ENCODE measurements at regions not wholly inside any gene's neighbourhood (a gene's known extent, or its start where the extent isn't known, plus 50 kb on each side); places are given as distances from the start of the nearest gene placed in this dataset.

GRCh38 chr5:165143741-165144140 is 1638.3 kb downstream of the MAT2B start:
- H3K9me3 ChIP-seq = no peaks in the 10 kb centered on the region
- intact Hi-C loops (cut with DNase I; ENCODE audit: low total_unique reads) = no loop called here
- H3K36me3 ChIP-seq = no peaks in the 10 kb centered on the region
- H3K27me3 ChIP-seq = no peaks in the 10 kb centered on the region
- no peak overlapping the region for H3K4me3 ChIP-seq
- TF ChIP-seq EP300 (IDR thresholded peaks at IDR 0.05; ENCODE audit: low read depth) = no peak
- TF ChIP-seq POLR2A (IDR thresholded peaks at IDR 0.05) = no peak
- TF ChIP-seq, protein P1, sequence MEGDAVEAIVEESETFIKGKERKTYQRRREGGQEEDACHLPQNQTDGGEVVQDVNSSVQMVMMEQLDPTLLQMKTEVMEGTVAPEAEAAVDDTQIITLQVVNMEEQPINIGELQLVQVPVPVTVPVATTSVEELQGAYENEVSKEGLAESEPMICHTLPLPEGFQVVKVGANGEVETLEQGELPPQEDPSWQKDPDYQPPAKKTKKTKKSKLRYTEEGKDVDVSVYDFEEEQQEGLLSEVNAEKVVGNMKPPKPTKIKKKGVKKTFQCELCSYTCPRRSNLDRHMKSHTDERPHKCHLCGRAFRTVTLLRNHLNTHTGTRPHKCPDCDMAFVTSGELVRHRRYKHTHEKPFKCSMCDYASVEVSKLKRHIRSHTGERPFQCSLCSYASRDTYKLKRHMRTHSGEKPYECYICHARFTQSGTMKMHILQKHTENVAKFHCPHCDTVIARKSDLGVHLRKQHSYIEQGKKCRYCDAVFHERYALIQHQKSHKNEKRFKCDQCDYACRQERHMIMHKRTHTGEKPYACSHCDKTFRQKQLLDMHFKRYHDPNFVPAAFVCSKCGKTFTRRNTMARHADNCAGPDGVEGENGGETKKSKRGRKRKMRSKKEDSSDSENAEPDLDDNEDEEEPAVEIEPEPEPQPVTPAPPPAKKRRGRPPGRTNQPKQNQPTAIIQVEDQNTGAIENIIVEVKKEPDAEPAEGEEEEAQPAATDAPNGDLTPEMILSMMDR (IDR thresholded peaks at IDR 0.05) = no peak
- TF ChIP-seq POLR2AphosphoS5 (IDR thresholded peaks at IDR 0.05) = no peak
- no peak overlapping the region for H3K27ac ChIP-seq
- WGBS, 2 donors (ENCODE audit: low coverage in 1 of 2) = 30 to 38% methylated on average over 4 of the region's 4 CpGs
- in situ Hi-C loops (cut with MboI; ENCODE audit: low pct_ligation_motif_present in 1 of 4, low pct_unique_long_range_greater_than_20kb in 1 of 4, low sequenced_read_pairs in 3 of 4) = no loop called here
- no peak for DNase-seq
- no peaks in the 10 kb centered on the region for H3K4me1 ChIP-seq

DNA sequence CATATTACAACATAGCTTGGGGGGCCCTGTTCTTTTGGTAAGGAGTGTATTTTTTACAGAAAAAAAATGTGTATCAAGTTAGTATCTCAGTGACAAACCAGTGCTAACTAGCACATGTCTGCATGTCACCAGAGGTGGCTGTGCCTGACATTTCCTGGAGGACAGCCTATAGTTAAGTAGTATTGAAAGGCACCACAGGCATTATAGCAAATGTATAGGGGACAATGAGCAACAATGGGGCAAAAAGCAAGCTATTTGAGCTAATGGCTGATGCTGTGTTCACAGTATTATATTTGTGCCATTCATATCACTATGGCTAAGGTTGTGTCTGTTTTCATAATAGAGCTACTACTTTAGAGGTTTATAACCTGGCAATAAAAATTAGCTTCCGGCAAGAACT is 1644.0 kb downstream of the MAT2B start:
- DNase-seq = no peak
- WGBS, 2 donors (ENCODE audit: low coverage in 1 of 2) = 62 to 82% methylated on average over 1 of the region's 1 CpG
- intact Hi-C loops (cut with DNase I; ENCODE audit: low total_unique reads) = no loop called here
- H3K27me3 ChIP-seq = no peaks in the 10 kb centered on the region
- H3K4me3 ChIP-seq = no peak overlapping the region
- in situ Hi-C loops (cut with MboI; ENCODE audit: low pct_ligation_motif_present in 1 of 4, low pct_unique_long_range_greater_than_20kb in 1 of 4, low sequenced_read_pairs in 3 of 4) = no loop called here
- TF ChIP-seq EP300 (IDR thresholded peaks at IDR 0.05; ENCODE audit: low read depth) (no peak), POLR2A (IDR thresholded peaks at IDR 0.05) (no peak), POLR2AphosphoS5 (IDR thresholded peaks at IDR 0.05) (no peak)
- TF ChIP-seq, protein P1 (IDR thresholded peaks at IDR 0.05) = no peak
- no peaks in the 10 kb centered on the region for H3K9me3 ChIP-seq
- no peak overlapping the region for H3K27ac ChIP-seq
- H3K36me3 ChIP-seq = no peaks in the 10 kb centered on the region
- no peaks in the 10 kb centered on the region for H3K4me1 ChIP-seq

DNA sequence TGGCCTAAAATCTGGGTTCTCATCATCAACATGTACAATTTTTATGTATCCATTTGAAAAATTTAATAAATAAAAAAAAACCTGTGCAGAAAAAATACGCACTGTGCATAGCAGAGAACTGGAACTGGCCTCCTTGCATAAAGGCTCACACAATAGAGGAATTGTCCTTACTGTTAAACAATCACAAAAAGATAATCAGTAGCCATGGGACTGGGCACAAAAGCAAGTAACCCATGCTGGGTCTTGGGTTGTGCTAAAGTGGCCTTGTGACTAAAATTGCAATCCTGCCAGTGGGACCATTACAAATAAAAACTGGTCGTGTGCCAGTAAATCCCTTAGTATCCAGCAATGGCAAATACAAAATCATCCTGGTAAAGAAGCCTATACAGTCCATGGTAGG is 1646.6 kb downstream of the MAT2B start:
- no peaks in the 10 kb centered on the region for H3K9me3 ChIP-seq
- intact Hi-C loops (cut with DNase I; ENCODE audit: low total_unique reads) (no loop called here), in situ Hi-C loops (cut with MboI; ENCODE audit: low pct_ligation_motif_present in 1 of 4, low pct_unique_long_range_greater_than_20kb in 1 of 4, low sequenced_read_pairs in 3 of 4) (no loop called here)
- H3K36me3 ChIP-seq = no peaks in the 10 kb centered on the region
- DNase-seq = no peak
- no peaks in the 10 kb centered on the region for H3K4me1 ChIP-seq
- H3K27me3 ChIP-seq = no peaks in the 10 kb centered on the region
- H3K27ac ChIP-seq = no peak overlapping the region
- TF ChIP-seq, protein P1 (IDR thresholded peaks at IDR 0.05) = no peak
- TF ChIP-seq POLR2AphosphoS5 (IDR thresholded peaks at IDR 0.05) (no peak), POLR2A (IDR thresholded peaks at IDR 0.05) (no peak), EP300 (IDR thresholded peaks at IDR 0.05; ENCODE audit: low read depth) (no peak)
- 75 to 80% methylated on average over 2 of the region's 2 CpGs for WGBS, 2 donors (ENCODE audit: low coverage in 1 of 2)
- H3K4me3 ChIP-seq = no peak overlapping the region

GRCh38 chr5:165157219-165157618 is 1651.8 kb downstream of the MAT2B start:
- H3K4me1 ChIP-seq = no peaks in the 10 kb centered on the region
- no peak overlapping the region for H3K27ac ChIP-seq
- H3K9me3 ChIP-seq = no peaks in the 10 kb centered on the region
- DNase-seq = no peak
- no peak for TF ChIP-seq POLR2AphosphoS5 (IDR thresholded peaks at IDR 0.05)
- no peak for TF ChIP-seq EP300 (IDR thresholded peaks at IDR 0.05; ENCODE audit: low read depth)
- TF ChIP-seq POLR2A (IDR thresholded peaks at IDR 0.05) = no peak
- TF ChIP-seq, protein P1 (IDR thresholded peaks at IDR 0.05) = no peak
- intact Hi-C loops (cut with DNase I; ENCODE audit: low total_unique reads) = no loop called here
- WGBS, 2 donors (ENCODE audit: low coverage in 1 of 2) = 88 to 91% methylated on average over 1 of the region's 1 CpG
- in situ Hi-C loops (cut with MboI; ENCODE audit: low pct_ligation_motif_present in 1 of 4, low pct_unique_long_range_greater_than_20kb in 1 of 4, low sequenced_read_pairs in 3 of 4) = no loop called here
- H3K27me3 ChIP-seq = no peaks in the 10 kb centered on the region
- no peaks in the 10 kb centered on the region for H3K36me3 ChIP-seq
- no peak overlapping the region for H3K4me3 ChIP-seq

Data from transverse colon (tissue), 4 donors.